NOMO-1 treated with DMSO at 0.1 percent for 48 hours (cell line): ENCODE measurements at regions not wholly inside any gene's neighbourhood (a gene's known extent, or its start where the extent isn't known, plus 50 kb on each side); places are given as distances from the start of the nearest gene placed in this dataset.

Experiments used
- DNase-seq: peaks from one replicate; lab custom pipeline; 2025; ENCODE audit not compliant: unreplicated experiment; lab: John Stamatoyannopoulos, UW

GRCh38 chr9:115209601-115210306 lies 91.8 kb upstream of the TNC start:
- no peak for DNase-seq

GRCh38 chr9:115210699-115211098 lies 92.7 kb upstream of the TNC start:
- DNase-seq: no peak

DNA sequence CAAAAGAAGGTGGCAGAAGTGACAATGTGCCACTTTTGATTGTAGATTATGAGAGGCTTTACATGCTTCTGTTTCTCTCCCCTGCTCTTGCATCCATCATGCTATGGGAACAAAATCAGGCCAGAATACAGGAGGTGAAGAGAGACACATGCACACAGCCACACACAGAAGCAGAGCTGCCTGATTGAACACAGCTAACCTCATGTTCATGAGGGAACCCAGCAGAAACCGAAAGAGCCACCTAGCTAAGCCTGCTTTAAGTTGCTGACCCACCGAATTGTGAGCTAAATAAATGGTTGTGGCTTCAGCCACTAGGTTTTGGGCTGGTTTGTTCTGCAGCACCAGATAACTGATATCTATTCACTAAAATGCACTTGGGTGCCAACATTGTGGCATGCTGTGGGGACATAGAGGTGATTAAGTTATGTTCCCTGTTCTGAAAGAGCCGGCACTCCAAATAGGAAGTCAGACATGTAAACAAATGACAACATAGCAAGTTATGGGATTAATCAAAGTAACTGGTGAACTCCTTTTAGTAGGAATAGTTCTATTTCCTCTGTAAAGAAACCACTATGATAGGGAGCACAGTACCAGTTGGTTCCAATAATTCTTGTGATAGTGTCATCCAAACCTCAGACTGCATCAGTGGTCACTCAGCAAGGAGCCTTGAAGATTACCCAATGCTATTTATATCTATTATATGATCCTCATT lies 93.6 kb upstream of the TNC start:
- no peak for DNase-seq

- no peak for DNase-seq
These were observed 94.2 kb upstream of the TNC start for GRCh38 chr9:115212125-115212605.

GRCh38 chr9:115212832-115213231 lies 94.9 kb upstream of the TNC start:
- DNase-seq: no peak

GRCh38 chr9:115213818-115214334 lies 95.9 kb upstream of the TNC start:
- no peak for DNase-seq

DNA sequence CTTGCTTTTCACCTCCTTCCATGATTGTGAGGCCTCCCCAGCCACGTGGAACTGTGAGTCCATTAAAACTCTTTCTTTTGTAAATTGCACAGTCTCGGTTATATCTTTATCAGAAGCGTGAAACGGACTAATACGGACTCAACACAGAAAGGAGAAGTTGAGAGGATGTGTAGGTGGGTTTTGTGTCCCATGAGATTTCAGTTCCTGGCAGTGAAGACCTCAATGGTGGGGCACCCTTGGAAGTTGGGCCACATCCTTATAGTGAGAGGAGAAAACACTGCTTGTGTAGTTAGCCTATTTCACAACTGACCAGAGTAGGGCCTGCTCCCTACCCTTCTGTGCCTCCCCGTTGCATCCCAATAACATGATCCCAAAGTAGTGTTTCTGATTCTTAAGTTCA lies 98.9 kb upstream of the TNC start:
- no peak for DNase-seq

DNA sequence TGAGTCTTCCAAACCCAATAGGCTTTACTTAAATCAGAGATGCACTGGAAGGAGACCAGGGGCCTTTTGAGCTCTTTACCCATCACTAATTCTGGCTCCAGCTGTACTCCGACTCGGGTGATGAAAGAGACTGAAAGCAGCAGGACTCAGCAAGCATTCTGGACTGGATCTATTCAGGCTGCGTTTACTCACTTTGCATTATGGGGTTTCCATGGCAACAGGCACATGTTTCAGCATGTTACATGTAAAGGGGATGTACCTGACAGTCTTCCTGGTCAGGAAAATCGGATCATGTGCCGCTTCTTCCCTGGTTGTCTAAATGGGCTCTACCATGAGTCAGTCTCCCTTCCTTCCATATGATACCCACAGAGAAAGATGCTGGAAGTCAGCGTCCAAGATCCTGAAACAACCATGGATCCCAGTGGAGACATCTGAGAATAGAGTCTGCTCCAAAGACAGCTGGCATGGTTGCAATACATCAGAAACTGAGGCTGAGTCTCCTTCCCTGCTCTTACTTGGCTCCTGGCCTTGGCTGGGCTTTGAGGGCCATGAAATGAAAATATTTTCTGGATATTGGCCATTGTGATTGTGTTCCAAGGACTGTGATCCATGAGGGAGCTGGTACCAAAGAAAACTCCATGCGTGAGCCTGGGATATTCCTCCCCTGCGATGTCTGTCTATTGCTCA lies 102.5 kb upstream of the TNC start:
- no peak for DNase-seq

GRCh38 chr9:115223471-115223870 lies 105.5 kb upstream of the TNC start:
- no peak for DNase-seq

GRCh38 chr9:115225459-115226116 lies 107.6 kb upstream of the TNC start:
- DNase-seq: no peak

DNA sequence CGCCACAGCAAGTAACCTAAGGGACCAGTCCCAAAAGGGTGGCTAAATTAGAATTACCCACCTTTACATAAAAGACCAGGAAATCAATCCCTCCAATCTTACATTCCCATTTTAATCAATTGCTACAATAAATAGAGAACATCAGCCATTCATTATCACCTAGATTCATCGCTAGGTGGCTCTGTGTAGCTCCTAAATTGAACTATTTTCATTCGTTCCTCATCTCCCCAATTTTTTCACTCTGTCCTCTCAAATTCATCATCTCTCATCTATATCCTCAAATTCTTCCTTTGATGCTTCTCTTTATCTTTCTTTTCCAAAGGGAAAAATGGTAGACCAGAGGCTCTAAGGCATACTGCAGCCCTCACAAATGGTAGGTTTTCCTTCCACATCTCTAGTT lies 108.2 kb upstream of the TNC start:
- no peak for DNase-seq

DNA sequence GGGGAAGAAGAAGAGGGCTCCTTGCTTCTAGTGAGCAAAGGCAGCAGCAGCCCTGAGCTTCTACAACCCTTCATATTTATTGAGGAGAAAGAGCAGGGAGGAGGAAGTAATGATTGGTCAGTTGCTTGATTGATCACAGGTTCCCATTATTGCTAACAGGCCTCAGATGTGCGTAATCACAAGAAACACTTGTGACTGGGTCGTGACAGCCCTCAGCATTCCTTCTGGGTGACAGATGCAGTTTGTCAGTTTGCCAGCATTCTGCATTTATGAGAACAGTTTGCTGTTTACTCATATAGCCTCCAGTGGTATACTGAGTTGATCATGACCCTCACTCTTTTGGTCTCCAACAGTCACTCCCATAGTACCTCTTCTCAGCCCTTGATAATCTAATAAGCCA lies 111.5 kb upstream of the TNC start:
- DNase-seq: no peak

DNA sequence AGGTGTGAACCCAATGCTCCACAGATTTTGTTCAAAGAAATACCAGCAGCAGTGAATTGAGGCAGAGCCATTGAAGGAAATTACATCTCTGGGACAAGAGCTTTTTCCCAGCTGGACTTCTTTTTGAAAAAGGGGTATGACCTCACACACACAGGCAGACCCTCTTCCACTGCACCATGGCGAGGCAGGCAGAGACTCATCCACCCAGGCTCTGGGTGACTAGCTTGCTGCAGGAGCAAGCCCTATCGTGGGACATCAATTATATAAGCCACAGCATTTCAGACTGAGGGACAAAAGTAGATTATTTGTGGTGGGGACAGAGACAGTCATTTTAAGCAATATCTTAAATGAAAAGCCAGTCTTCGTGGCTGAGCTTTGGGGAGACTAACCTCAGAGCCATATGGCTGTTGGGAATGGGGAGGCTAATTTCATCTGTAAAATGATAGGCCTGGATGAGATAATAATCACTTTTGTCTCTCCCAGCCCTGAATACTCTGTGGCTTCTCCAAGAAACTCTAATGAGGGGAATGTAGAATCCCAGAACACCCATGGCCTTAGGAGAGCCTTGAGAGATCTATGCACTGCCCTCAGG lies 113.1 kb upstream of the TNC start:
- no peak for DNase-seq

DNA sequence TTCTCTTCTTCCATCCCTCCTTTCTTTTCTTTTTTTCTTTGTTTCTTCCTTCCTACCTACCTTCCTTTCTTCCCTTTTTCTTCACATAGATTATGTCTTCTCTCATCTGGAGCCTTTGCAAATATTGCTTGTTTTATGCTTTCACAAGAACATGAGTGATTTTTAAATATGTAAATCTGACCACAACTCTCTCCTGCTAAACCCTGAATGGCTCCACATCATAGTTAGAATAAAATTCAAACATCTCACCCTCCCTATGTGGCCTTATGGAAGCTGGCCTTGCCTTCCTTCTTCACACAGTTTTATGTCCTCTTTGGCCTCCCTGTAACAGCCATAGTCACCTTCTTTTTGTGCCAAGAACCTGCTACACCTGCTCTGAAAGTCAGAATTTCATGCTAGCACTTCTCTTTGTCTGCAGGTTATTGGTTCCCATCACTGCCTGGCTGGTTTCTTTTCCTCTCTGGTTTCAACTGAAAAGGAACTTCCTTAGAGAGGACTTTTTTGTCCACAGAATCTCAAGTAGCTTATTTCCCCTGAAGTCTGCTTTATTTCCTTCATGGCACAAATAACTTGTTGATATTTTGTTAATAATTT lies 114.3 kb upstream of the TNC start:
- DNase-seq: no peak

DNA sequence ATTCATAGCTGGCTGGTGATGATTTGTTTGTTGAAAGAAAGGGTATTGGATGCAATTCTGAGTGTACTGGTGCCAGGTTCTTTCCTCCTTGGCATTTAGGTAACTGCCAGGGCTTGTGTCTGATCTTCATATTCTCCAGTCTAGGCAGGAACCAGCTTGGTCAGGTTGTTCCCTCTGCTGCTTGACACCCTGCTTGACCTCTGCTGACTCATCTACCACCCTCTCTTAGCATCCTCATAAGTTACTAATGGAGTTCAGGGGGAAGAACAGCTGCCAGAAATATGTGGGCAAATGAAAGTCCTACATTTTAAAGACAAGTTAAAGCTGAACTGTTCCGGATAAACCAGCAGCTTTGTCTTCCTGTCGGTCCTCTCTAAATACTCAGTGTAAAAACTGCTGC lies 116.1 kb upstream of the TNC start:
- no peak for DNase-seq

GRCh38 chr9:115235221-115235620 lies 117.3 kb upstream of the TNC start:
- DNase-seq: no peak

DNA sequence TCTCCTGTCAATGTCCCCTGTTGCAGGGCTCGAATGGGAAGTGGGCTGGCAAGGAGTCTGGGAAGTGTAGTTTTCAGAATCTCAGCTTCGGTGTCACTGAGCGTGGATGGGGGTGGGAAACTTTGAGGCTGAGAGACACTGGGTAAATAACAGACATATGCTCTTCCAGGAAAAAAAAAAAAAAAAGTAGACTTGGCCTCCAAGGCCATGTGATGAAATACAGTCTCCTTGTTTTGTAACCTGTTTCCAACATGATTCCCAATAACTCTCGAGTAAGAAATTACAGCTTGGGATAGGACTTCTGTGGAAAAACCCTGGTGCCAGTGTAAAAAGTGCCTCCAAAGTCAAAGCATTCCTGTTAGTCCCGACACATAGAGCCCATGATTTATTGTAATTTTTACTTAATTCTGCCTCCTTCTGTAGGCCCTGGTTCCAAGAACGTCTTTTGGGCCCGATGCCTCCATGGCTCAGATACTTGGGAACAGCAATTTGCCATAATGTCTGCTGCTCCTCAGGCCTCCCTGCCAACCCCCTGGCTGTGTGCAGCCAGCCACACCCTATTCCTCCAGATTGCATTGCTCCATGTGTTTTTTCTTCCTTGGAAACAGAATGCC lies 119.5 kb upstream of the TNC start:
- no peak for DNase-seq

- no peak for DNase-seq
These were observed 122.7 kb upstream of the TNC start for GRCh38 chr9:115240676-115241075.

- no peak for DNase-seq
These were observed 123.7 kb upstream of the TNC start for GRCh38 chr9:115241641-115242040.

DNA sequence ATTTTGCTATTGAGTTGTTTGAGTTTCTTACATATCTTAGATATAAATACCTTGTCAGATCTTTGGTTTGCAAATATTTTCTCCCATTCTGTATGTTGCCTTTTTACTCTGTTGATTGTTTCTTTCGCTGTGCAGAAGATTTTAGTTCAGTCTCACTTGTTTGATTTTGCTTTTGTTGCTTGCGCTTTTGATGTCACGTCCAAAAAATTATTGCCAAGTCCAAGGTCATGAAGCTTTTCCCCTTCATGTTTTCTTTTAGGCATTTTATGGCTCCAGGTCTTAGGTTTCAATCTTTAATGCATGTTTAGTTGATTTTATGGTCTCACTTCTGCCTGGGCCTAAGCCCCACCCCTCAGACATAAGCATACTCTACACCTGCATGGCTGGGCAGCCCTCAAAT lies 131.5 kb upstream of the TNC start:
- DNase-seq: no peak
